CD4-positive, alpha-beta T cell treated with Interferon gamma for 1 hour (primary cell): ENCODE measurements at regions not wholly inside any gene's neighbourhood (a gene's known extent, or its start where the extent isn't known, plus 50 kb on each side); places are given as distances from the start of the nearest gene placed in this dataset.
"Not testable (repeated sequence)": the region's sequence is repeated elsewhere in the genome, so short reads cannot be mapped to it uniquely, and the experiment has no call there.

Experiments
- DNase-seq: peaks from one replicate; pipeline ENCODE4 v3.0.0-alpha.2; 2020

DNA sequence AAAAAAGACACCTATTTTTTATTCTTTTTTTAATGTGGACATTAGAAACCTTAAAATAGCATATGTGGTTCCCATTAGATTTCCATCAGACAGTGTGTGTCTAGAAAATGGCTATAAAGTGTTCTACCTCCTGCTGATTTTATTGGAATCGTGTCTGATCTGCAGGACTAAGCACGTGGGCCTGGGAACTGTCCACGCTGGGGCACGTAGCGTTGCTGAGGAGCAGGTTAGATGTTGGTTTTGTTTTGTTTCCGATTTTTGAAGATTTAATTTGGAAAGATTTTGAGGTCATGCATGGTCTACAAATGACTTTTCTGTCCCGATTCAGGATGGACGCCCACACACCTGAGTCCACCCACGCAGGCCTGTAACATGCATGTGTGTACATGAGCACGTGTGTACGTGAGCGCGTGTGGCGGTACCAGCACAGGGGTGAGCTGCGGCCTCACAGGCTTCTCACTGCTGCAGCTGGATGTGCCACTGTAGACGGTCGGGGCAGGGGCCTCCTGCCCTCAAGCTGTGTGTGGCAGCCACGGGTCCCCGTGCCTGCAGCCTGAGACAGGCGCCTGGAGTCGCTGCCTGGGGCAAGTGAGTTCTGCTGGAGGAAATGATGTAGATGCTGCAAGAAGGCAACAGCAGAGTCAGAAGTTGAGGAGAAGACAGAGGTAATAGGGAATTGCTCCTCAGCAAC lies 99.7 kb upstream of the CTDP1 start:
- DNase-seq, result no peak

- DNase-seq, result no peak
These were observed 99.0 kb upstream of the CTDP1 start for GRCh38 chr18:79580498-79581171.

- no peak for DNase-seq
These were observed 98.2 kb upstream of the CTDP1 start for GRCh38 chr18:79581406-79581805.

GRCh38 chr18:79581911-79582310 lies 97.7 kb upstream of the CTDP1 start:
- DNase-seq, result no peak

GRCh38 chr18:79582978-79583377 lies 96.6 kb upstream of the CTDP1 start:
- no peak for DNase-seq

- no peak for DNase-seq
These were observed 96.2 kb upstream of the CTDP1 start for GRCh38 chr18:79583426-79583825.

GRCh38 chr18:79583984-79584401 lies 95.6 kb upstream of the CTDP1 start:
- no peak for DNase-seq

DNA sequence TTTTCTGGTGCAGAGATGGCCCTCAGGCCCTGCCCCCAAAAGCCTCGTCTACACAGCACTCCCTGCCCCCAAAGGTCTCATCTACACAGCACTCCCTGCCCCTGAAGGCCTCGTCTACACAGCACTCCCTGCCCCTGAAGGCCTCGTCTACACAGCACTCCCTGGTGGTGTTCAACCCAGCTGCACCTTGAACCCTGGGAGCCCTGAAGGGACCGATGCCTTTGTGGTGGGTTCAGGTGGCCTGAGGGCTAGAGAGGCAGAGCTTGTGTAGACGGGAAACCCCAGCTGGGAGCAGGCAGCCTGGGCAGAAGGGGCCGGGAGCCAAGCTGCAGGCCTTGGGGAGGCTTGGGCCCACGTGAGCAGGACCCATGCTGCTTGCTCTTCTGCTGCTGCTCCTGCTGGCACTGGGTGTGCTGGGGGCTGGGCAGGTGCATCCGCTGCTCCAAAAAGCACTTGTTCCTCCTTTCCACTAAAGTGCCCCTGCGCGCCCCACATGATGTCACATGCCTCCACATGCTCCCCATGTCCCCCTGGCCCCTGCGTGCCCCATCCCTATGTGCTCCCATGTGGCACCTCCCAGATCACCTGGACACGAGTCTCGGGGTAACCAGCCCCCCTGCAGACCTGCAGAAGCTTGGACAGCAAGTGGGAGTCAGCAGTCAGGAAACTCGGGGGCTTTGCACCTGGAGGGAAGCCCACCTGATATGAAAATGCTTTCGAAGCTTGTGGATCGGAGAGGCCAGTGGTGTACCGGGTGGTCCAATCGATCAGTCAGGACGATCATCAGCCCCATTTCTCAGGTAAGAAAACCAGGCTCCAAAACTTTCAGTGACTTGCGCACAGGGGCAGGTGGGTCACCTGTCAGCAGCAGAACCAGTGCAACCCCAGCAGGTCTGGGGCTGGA lies 94.9 kb upstream of the CTDP1 start:
- no peak for DNase-seq

- no peak for DNase-seq
These were observed 93.9 kb upstream of the CTDP1 start for GRCh38 chr18:79585395-79586370.

GRCh38 chr18:79586436-79587225 lies 93.0 kb upstream of the CTDP1 start:
- DNase-seq, result no peak

DNA sequence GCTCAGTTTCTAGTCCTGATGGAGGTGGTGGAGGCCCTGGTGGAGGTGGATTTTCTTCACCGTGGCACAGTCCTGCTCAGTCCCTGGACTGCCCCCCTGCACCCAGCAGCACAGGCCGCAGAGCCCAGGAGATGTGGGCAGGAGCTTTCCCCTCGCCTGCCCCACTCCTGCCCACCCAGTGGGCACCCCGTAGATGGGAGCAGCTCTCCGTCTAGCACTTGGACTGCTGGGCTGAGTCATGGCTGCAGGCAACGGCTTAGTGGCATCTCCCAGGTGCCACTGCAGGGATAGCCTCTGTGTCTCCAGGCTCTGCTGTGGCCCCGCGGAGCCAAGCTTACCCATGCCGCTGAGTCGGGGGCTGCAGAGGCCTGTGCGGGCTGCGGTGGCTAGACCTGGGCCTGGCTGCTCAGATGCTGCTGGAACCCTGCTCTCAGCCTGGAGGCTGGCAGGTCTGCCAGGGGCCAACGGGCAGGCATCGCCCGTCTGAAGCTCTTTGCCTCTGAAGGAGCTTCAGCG lies 92.3 kb upstream of the CTDP1 start:
- DNase-seq, result no peak

- DNase-seq, result no peak
These were observed 91.6 kb upstream of the CTDP1 start for GRCh38 chr18:79587779-79588635.

GRCh38 chr18:79588636-79589481 lies 90.7 kb upstream of the CTDP1 start:
- no peak for DNase-seq

- DNase-seq, result no peak
These were observed 90.0 kb upstream of the CTDP1 start for GRCh38 chr18:79589601-79590091.

DNA sequence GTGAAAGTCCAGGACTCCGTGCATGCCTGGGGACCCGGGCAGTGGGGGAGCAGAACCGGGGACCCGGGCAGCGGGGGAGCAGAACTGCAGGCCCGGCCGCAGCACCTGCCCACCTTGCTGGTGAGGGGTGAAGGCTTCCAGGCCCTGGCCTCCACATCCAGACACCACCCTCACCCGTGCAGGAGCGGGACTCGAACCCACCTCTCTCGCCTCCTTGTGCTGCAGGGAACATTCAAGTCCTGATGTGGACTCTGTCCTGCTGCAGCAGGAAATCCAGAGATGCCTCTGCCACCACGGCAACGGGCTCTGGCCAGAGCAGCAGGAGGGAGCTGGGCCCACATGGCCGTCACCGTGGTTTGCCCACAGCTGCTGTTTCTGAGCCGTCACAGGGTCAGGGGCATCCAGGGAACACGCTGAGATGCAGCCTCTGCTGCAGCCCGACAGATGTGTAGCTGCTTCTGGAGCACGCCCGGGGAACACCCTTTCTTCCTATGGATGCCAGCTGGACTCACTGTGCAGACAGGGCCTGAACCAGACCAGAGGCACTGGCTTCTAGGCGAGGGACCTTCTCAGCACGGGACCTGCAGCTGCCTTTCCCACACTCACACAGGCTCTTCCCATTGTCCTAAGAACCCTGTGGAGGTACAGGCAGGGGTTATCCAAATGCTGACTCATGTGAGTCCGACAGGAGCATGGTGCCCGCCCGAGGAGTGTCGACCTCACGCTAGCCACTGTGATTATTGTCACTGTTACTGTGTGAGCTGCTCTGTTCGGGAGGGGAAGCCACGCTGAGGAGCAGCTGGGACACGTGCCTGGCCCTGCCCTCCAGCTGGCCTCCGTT lies 89.2 kb upstream of the CTDP1 start:
- DNase-seq, result no peak

- DNase-seq, result no peak
These were observed 88.6 kb upstream of the CTDP1 start for GRCh38 chr18:79591032-79591308.

- DNase-seq, result not testable (repeated sequence)
These were observed 86.9 kb upstream of the CTDP1 start for GRCh38 chr18:79592684-79593083.

DNA sequence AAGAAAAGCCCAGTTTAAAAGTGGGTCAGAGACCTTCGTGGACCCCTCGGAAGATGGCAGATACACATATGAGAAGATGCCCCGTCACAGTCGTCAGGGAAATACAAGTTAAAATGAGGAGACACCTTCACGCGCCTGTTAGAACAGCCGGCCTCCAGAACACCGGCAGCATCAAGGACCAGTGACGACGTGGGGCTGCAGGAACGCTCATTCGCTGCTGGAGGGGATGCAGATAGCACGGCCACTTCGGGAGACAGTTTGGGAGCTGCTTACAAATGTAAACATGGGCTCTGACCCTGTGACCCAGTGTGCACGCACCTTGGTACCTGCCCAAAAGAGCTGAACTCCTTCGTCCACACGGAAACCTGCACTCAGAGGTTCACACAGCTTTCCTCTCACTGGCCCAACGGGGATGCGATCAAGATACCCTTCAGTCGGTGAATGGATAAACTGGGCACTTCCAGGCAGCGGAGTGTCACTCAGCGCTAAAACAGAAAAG lies 83.7 kb upstream of the CTDP1 start:
- no peak for DNase-seq
